ENCODE measurements at regions not wholly inside any gene's neighbourhood (a gene's known extent, or its start where the extent isn't known, plus 50 kb on each side); places are given as distances from the start of the nearest gene placed in this dataset.

- no peak overlapping the region for H3K4me3 ChIP-seq (ENCODE audit: low read length)
Observed at GRCh38 chr2:107336526-107336925, 450.6 kb upstream of the ST6GAL2 start.

GRCh38 chr2:107337209-107337898, 451.4 kb upstream of the ST6GAL2 start:
- intact Hi-C loops (cut with DNase I, micrococcal nuclease), result no loop called here
- H3K4me1 ChIP-seq (ENCODE audit: insufficient read depth, low read length), result no peaks in the 10 kb centered on the region
- DNase-seq (no peak), ATAC-seq (ENCODE audit: poor library complexity) (no peak)
- peaks cover 0 to 6% of the 10 kb centered on the region in 2 experiments for H3K9me3 ChIP-seq (ENCODE audit: control insufficient read depth in 1 of 2, insufficient read depth in 1 of 2, low read length in 2 of 2)
- no peak for TF ChIP-seq CTCF (IDR thresholded peaks at IDR 0.05)
- no peaks in the 10 kb centered on the region for H3K4me1 Mint-ChIP-seq (ENCODE audit: low read depth)
- POLR2A ChIA-PET, result no interaction called here
- H3K9me3 Mint-ChIP-seq, result peaks cover 9% of the 10 kb centered on the region
- CTCF ChIA-PET, result no interaction called here
- no peak overlapping the region for H3K27ac Mint-ChIP-seq
- no peak overlapping the region for H3K27ac ChIP-seq (ENCODE audit: low read depth in 1 of 2, low read length in 2 of 2)
- H3K27me3 Mint-ChIP-seq, result no peaks in the 10 kb centered on the region
- no peak overlapping the region for H3K4me3 Mint-ChIP-seq
- H3K36me3 Mint-ChIP-seq (ENCODE audit: low read depth), result no peaks in the 10 kb centered on the region
- H3K27me3 ChIP-seq (ENCODE audit: control insufficient read depth in 1 of 2, insufficient read depth in 2 of 2, low read length in 2 of 2), result no peaks in the 10 kb centered on the region
- H3K4me3 ChIP-seq (ENCODE audit: low read length), result no peak overlapping the region
- no peaks in the 10 kb centered on the region for H3K36me3 ChIP-seq (ENCODE audit: insufficient read depth, low read length)

More at GRCh38 chr2:107336526-107336925, 450.6 kb upstream of the ST6GAL2 start:
- DNase-seq, result no peak
- H3K27ac ChIP-seq (ENCODE audit: low read depth in 1 of 2, low read length in 2 of 2), result no peak overlapping the region
- TF ChIP-seq CTCF (IDR thresholded peaks at IDR 0.05), result no peak
- Mint-ChIP-seq H3K27me3 (no peaks in the 10 kb centered on the region), H3K4me1 (ENCODE audit: low read depth) (no peaks in the 10 kb centered on the region), H3K9me3 (peaks cover 6% of the 10 kb centered on the region), H3K36me3 (ENCODE audit: low read depth) (no peaks in the 10 kb centered on the region), H3K4me3 (no peak overlapping the region), H3K27ac (no peak overlapping the region)
- no peaks in the 10 kb centered on the region for H3K36me3 ChIP-seq (ENCODE audit: insufficient read depth, low read length)
- intact Hi-C loops (cut with DNase I, micrococcal nuclease), result no loop called here
- ATAC-seq (ENCODE audit: poor library complexity), result no peak
- ChIA-PET CTCF (no interaction called here), POLR2A (no interaction called here)
- peaks cover 0 to 6% of the 10 kb centered on the region in 2 experiments for H3K9me3 ChIP-seq (ENCODE audit: control insufficient read depth in 1 of 2, insufficient read depth in 1 of 2, low read length in 2 of 2)
- no peaks in the 10 kb centered on the region for H3K27me3 ChIP-seq (ENCODE audit: control insufficient read depth in 1 of 2, insufficient read depth in 2 of 2, low read length in 2 of 2)
- H3K4me1 ChIP-seq (ENCODE audit: insufficient read depth, low read length), result no peaks in the 10 kb centered on the region

- ChIA-PET POLR2A (no interaction called here), CTCF (no interaction called here)
- intact Hi-C loops (cut with DNase I, micrococcal nuclease), result no loop called here
- H3K27me3 Mint-ChIP-seq, result no peaks in the 10 kb centered on the region
- Histone ChIP-seq H3K27me3 (ENCODE audit: control insufficient read depth in 1 of 2, insufficient read depth in 2 of 2, low read length in 2 of 2) (no peaks in the 10 kb centered on the region), H3K9me3 (ENCODE audit: control insufficient read depth in 1 of 2, insufficient read depth in 1 of 2, low read length in 2 of 2) (peaks cover 0 to 6% of the 10 kb centered on the region in 2 experiments), H3K27ac (ENCODE audit: low read depth in 1 of 2, low read length in 2 of 2) (no peak overlapping the region), H3K4me1 (ENCODE audit: insufficient read depth, low read length) (no peaks in the 10 kb centered on the region), H3K36me3 (ENCODE audit: insufficient read depth, low read length) (no peaks in the 10 kb centered on the region), H3K4me3 (ENCODE audit: low read length) (no peak overlapping the region)
- TF ChIP-seq CTCF (IDR thresholded peaks at IDR 0.05), result no peak
- H3K27ac Mint-ChIP-seq, result no peak overlapping the region
- no peak overlapping the region for H3K4me3 Mint-ChIP-seq
- no peaks in the 10 kb centered on the region for H3K4me1 Mint-ChIP-seq (ENCODE audit: low read depth)
- DNase-seq (no peak), ATAC-seq (ENCODE audit: poor library complexity) (no peak)
- H3K36me3 Mint-ChIP-seq (ENCODE audit: low read depth), result no peaks in the 10 kb centered on the region
- H3K9me3 Mint-ChIP-seq, result peaks cover 11% of the 10 kb centered on the region
Observed at GRCh38 chr2:107338059-107338458, 452.1 kb upstream of the ST6GAL2 start.
